Right lung (tissue), 2 donors: ENCODE measurements at regions not wholly inside any gene's neighbourhood (a gene's known extent, or its start where the extent isn't known, plus 50 kb on each side); places are given as distances from the start of the nearest gene placed in this dataset.
A peak's percentile ranks its signal among the peaks of the same experiment; 100 is the strongest.

Source experiments
- DNase-seq, 2 donors: peaks; one replicate each; pipeline ENCODE4 v3.0.0-alpha.2; 2013

GRCh38 chr3:71890356-71890931, 105.5 kb upstream of the PROK2 start:
- DNase-seq, result no peak

GRCh38 chr3:71887256-71887655, 102.3 kb upstream of the PROK2 start:
- DNase-seq, result no peak

GRCh38 chr3:71885006-71885405, 100.1 kb upstream of the PROK2 start:
- DNase-seq, result no peak

DNA sequence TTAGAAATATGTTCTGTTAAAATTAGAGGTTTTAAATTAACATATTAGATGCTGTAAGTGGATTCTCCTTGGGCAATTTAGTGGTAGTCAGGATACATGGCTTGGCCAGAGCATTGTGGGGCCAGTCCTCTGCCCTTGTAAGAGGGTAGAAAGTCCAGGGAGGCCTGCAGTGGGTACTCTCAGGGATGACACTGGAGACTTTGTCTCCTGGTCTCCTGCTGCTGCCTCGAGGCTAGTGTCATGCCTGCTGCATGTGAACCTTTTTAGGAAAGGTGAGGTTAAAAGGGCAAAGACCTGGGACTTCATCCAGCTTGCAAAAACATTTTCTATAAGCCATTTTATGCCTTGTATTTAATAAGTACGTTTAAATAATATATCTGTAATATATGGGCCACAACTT, 96.8 kb upstream of the PROK2 start:
- no peak for DNase-seq

DNA sequence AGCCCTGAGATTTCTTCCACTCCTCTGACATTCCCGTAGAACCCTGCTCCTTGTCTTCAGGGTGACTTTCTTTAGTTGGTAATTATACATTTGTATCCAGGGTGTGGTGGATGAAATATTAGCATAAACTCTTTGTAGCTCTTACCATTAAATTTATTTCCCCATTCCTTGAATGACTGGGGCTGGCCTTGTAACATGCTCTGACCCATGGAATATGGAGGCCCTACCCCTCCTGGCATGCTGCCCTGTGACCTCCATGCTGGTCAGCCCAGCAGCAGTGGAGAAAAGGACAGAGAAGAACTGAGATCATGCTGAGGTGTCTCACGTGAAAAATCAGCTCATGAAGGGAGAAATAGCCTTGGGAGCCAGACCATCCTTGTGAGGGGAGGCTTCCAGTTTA, 96.1 kb upstream of the PROK2 start:
- DNase-seq, result no peak

DNA sequence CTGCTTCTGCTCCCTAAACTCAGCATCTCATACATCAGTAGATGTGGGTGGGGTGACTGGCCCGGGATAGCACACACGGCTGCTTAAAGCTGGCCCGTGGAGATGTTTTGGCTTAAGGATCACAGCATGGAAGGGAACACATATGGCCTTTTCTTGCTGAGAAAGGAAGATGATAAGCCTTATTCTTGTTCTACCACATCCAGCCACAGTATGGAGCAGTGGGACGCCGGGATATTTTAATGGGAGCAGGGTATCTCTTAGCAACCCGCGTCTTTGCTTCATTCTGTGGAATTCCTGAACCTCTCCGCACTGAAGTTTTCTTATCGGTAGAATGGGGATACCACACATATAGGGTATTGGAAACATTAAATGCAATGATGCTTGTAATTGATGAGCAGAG, 94.1 kb upstream of the PROK2 start:
- DNase-seq, result no peak

DNA sequence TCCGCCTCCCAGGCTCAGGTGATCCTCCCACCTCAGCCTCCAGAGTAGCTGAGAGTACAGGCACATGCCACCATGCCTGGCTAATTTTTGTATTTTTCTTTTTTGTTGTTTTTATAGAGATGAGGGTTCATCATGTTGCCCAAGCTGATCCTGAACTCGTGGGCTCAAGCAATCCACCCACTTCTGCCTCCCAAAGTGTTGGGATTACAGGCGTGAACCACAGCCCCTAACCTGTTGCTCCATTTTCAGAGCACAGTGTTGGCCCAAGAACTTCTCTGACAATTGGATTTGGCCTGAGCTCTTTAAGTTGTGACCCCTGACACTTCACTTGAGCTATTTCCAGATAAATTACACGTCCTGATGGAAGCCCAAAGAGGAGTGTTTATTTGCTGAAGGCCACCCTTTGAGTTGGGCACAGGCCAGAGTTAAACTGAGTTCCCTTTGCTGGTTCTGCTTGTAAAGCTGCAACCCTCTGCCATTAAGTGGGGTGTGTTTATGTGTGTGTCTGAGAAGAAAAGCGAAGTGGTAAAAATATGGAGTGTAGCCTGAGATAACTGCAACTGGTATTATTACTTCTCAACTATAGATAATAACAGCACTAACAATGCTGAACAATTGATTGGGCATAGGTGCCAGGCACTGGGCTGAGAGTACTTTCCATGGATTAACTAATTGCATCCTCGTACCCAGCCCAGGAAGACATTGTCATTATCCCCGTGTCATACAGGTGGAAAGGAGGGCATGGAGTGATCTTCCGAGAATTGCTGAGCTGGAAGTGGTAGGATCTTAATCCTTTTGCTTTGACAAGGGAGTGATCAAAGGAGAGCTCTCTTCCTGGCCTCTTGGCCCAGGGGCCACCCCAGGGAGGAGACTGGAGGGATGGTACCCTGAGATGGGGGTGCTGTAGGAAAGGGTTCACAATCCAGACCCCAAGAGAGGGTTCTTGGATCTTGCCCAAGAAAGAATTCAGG, 91.5 kb upstream of the PROK2 start:
- DNase-seq, result peak in 1 of 2 donors; percentile 25

DNA sequence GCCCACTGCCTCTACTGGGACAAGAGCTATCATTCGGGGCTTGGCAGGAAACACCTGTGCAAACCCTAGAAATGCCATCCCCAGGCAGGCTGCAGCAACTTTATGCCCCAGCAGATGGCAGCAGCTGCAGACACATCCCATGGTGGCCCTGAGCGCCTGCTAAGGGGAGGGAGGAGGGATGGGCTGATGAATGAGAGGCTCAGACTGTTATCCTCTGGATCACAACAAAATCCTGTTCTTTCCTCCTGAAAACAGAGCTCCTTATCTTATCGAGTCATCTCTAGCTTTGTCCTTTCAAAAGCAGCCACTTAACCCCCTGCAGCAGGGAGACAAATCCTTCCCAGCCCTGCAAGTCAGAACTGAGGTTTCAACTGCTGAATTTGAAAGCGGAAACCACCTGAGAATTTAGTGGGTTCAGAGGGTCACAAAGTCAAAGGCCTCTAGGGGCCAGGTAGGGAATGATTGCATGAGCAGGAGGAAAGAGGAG, 90.6 kb upstream of the PROK2 start:
- DNase-seq, result peak; percentile 49 to 56

DNA sequence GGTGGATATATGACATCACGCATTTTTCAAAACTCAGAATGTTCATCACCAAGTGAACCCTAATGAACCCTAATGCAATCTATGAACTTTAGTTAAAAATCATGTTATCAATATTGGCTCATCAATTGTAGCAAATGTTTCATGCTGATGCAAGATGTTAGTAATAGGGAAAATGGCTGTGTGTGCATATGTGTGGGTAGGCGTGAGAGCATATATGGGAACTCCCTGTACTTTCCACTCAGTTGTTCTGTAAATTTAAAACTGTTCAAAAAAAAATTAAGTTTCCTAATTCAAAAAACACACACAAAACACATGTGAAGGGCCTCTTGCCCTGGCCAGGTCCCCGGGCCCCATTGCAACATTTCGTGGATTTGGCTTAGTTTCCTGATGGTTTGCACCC, 89.7 kb upstream of the PROK2 start:
- DNase-seq, result no peak

- no peak for DNase-seq
Observed at GRCh38 chr3:71873093-71873611, 88.2 kb upstream of the PROK2 start.

- DNase-seq, result no peak
Observed at GRCh38 chr3:71872256-71872655, 87.3 kb upstream of the PROK2 start.

DNA sequence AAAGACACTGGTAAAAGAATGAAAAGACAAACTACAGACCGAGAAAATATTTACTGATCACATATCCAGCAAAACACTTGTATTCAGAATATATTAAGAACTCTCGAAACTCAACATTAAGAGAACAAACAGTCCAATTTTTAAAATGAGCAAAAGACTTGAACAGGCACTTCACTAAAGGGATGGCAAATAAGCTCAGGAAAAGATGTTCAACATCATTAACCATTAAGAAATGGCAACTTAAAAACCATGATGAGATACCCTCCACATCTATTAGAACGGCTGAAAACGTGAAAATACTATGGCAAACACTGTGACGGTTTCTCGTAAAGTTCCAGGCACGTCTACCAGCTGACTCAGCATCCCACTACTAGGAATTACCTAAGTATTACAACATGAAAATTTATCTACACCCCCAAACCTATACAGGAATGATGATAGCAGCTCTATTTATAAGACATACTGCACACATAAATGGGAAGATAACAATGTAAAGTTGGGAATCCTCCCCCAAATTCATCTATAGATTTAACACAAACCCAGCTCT, 86.1 kb upstream of the PROK2 start:
- no peak for DNase-seq

- no peak for DNase-seq
Observed at GRCh38 chr3:71868876-71869275, 83.9 kb upstream of the PROK2 start.

DNA sequence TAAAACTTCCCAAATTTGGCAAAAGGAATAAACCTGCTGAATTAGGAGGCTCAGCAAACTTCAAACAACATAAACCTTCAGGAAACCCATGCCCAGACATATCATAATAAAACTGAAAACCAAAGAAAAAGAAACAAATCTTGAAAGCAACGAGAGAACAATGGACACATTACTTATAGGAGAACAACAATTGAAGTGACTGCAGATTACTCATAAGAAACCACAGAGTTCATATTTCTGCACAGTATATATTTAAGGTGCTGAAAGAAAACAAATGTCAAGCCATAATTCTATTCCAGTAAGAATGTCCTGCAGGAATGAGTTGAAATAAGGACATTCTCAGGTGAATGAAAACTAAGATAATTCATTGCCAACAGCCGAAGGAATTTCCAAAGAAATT, 80.8 kb upstream of the PROK2 start:
- DNase-seq, result no peak

DNA sequence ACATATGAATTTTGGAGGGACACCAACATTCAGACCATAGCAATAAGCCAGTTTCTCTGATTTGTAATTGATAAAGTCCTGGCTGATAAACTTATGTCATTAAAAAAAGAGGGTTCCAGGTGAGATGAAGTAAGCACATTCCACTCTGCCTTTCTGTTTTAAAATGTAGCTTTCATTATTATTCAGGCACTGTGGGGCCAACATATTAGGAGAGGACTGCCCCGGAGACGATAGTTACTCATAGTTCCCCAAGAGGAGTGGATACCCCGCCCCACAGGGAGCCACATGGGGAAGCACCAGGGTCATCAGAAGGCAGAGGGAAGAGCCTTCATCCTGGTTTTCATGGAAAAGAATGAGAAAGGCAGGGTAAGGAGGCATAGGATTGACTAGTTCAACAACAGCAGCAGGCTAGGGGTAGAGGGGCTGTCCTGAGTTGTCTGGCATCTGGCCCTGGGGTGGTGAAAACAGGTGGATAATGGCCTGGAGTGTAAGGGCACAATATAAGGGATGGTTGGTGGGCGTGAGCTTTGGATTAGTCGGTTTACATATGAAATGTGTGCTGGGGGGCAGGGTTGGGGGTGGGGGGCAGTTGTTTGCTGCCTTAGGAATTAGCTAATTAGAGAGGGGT, 78.7 kb upstream of the PROK2 start:
- DNase-seq, result no peak

DNA sequence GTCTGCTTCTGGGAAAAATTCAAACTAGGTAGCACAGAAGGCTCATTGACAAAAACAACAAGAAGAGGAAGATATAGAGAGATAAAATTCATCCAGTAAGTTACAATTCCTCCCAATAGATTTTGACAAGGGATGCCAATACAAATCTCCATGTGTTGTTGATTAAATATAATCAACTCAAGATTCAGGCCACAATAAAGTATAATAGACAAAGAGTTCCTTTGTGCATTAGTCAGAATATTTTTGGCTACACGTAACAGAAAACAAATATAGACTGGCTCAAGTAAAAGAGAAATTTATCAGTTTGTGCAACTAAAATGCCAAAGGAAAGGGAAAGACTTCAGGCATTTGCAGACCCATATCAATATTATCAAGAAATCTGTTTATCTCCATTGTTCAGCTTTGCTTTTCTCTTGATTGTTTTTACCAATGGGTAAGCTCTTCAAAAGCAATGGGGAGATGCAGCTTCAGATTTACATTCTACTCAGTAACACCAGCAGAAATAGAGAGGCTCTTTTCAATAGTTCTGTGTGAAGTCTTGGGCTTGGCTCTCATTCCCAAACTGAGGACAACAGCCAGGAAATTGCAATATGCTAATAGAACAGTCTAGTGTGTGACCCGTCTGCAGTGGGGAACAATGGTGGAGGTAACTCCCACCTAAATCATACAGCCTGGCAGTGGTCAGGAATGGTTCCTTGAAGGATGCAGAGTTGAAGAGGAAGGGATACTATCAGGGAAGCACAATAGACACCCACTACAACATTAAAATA, 77.6 kb upstream of the PROK2 start:
- no peak for DNase-seq

- DNase-seq, result no peak
Observed at GRCh38 chr3:71859123-71859519, 74.2 kb upstream of the PROK2 start.

DNA sequence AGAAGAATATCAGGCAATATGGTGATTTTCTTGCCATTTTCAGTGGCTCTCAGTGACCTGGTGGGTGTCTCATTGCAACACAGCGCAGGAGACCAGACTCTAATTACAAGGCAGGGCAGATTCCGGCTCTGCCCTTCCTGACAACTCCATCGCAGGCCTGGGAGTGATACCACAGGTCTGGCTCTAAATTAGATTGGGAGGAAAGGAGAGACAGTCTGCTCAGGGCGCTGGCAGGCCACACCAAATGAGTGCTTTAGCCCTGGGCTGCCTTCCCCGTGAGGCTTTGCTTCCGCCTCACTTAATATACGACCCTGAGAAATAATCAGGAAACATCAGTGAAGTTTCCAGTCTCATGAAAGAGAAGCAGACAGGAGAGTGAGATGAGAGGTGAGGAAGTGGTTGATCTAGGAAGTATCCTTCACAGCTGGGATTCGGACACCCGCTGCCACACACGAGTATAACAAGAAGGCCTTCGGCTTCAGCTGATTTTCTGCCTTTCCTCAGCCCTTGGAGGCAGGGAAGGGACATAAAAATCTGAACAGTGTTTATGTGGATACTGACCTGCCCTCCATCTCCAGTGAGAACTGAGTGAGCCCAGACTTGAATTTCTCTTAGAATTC, 73.7 kb upstream of the PROK2 start:
- no peak for DNase-seq

DNA sequence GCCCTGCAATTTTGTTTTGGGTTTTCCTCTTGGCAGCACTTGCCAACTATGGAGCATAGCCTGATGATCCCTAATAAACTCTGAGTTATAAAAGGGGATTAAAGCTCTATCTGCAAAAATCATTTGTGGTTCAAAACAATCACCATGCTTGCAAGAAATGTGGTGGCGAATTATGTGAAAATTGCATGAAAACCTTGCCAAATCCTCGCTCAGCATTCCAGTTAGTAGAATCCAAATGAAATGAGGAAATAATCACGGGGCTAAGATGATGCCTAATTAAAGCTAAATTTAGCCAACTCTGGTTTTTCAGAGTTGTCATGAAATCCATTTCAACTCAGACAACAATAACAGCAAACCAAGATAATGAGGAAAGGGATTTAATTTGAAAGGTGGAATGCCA, 73.0 kb upstream of the PROK2 start:
- DNase-seq, result no peak

- no peak for DNase-seq
Observed at GRCh38 chr3:71854706-71855105, 69.8 kb upstream of the PROK2 start.

- DNase-seq, result no peak
Observed at GRCh38 chr3:71854096-71854495, 69.1 kb upstream of the PROK2 start.
